GM12891 (cell line): ENCODE measurements at regions not wholly inside any gene's neighbourhood (a gene's known extent, or its start where the extent isn't known, plus 50 kb on each side); places are given as distances from the start of the nearest gene placed in this dataset.

Experiments used
- DNase-seq: peaks from one replicate; pipeline ENCODE4 v3.0.0; 2011; ENCODE audit warnings: low spot score; ENCODE audit not compliant: insufficient read length
- FAIRE-seq: peaks from 2 replicates; lab custom pipeline; 2011; peaks lifted over from hg19 to GRCh38; lab: Jason Lieb, UNC
- PAX5 ChIP-seq: IDR thresholded peaks from 2 replicates; pipeline ENCODE4 v1.6.1; 2011; ENCODE audit warnings: low read length, moderate library complexity, mild to moderate bottlenecking; ENCODE audit not compliant: insufficient read depth, severe bottlenecking
- POLR2A ChIP-seq: IDR thresholded peaks from 2 replicates; pipeline ENCODE4 v1.6.1; 2011; ENCODE audit warnings: low read depth, low read length, control low read depth
- POLR2AphosphoS5 ChIP-seq: IDR thresholded peaks from 2 replicates; pipeline ENCODE4 v1.6.1; 2011; ENCODE audit warnings: low read depth, low read length, control low read depth
- POU2F2 ChIP-seq: IDR thresholded peaks from 2 replicates; pipeline ENCODE4 v1.6.1; 2011; ENCODE audit warnings: low read depth, mild to moderate bottlenecking, control low read depth, low read length, moderate library complexity
- SPI1 ChIP-seq: IDR thresholded peaks from 2 replicates; pipeline ENCODE4 v1.6.1; 2011; ENCODE audit warnings: low read depth, low read length, control low read depth
- TAF1 ChIP-seq: IDR thresholded peaks from 2 replicates; pipeline ENCODE4 v1.6.1; 2011; ENCODE audit warnings: low read depth, low read length, control low read depth

GRCh38 chr9:107869111-107869510, 379.5 kb upstream of the KLF4 start:
- DNase-seq (no peak), FAIRE-seq (no peak)
- TF ChIP-seq POLR2AphosphoS5, result no peak
- no peak for TF ChIP-seq POLR2A
- TF ChIP-seq PAX5, result no peak
- TF ChIP-seq TAF1, result no peak
- no peak for TF ChIP-seq SPI1

- TF ChIP-seq TAF1 (no peak), POLR2A (no peak), SPI1 (no peak), POU2F2 (no peak), POLR2AphosphoS5 (no peak)
- DNase-seq, result no peak
- no peak for FAIRE-seq
Measured at GRCh38 chr9:107868186-107868585, 378.6 kb upstream of the KLF4 start.

GRCh38 chr9:107867738-107868137, 378.2 kb upstream of the KLF4 start:
- no peak for FAIRE-seq
- no peak for TF ChIP-seq TAF1
- no peak for TF ChIP-seq SPI1
- no peak for TF ChIP-seq POU2F2
- no peak for TF ChIP-seq POLR2A
- TF ChIP-seq POLR2AphosphoS5, result no peak
- no peak for TF ChIP-seq PAX5
- no peak for DNase-seq

- FAIRE-seq (no peak), DNase-seq (no peak)
- TF ChIP-seq SPI1 (no peak), PAX5 (no peak), POU2F2 (no peak), POLR2A (no peak), POLR2AphosphoS5 (no peak), TAF1 (no peak)
Measured at GRCh38 chr9:107866711-107867311, 377.2 kb upstream of the KLF4 start.

- no peak for FAIRE-seq
- TF ChIP-seq POLR2AphosphoS5, result no peak
- no peak for TF ChIP-seq POU2F2
- TF ChIP-seq POLR2A, result no peak
- TF ChIP-seq TAF1, result no peak
- no peak for TF ChIP-seq SPI1
- TF ChIP-seq PAX5, result no peak
- no peak for DNase-seq
Measured at GRCh38 chr9:107863396-107863795, 373.8 kb upstream of the KLF4 start.

- no peak for DNase-seq
- TF ChIP-seq POU2F2 (no peak), SPI1 (no peak), POLR2A (no peak), PAX5 (no peak), POLR2AphosphoS5 (no peak), TAF1 (no peak)
Measured at GRCh38 chr9:107862881-107863280, 373.3 kb upstream of the KLF4 start.

GRCh38 chr9:107862323-107862722, 372.8 kb upstream of the KLF4 start:
- FAIRE-seq (no peak), DNase-seq (no peak)
- TF ChIP-seq POLR2AphosphoS5 (no peak), POU2F2 (no peak), PAX5 (no peak), POLR2A (no peak), TAF1 (no peak), SPI1 (no peak)

More at GRCh38 chr9:107862881-107863280, 373.3 kb upstream of the KLF4 start:
- FAIRE-seq, result no peak

- no peak for FAIRE-seq
Measured at GRCh38 chr9:107861075-107861474, 371.5 kb upstream of the KLF4 start.

GRCh38 chr9:107858260-107858659, 368.7 kb upstream of the KLF4 start:
- no peak for FAIRE-seq
- TF ChIP-seq SPI1, result no peak
- TF ChIP-seq PAX5, result no peak
- no peak for TF ChIP-seq POLR2A
- TF ChIP-seq POLR2AphosphoS5, result no peak
- no peak for TF ChIP-seq POU2F2
- TF ChIP-seq TAF1, result no peak

More at GRCh38 chr9:107861075-107861474, 371.5 kb upstream of the KLF4 start:
- no peak for DNase-seq
- TF ChIP-seq TAF1 (no peak), PAX5 (no peak), POLR2AphosphoS5 (no peak), POLR2A (no peak), POU2F2 (no peak), SPI1 (no peak)

GRCh38 chr9:107856633-107857032, 367.1 kb upstream of the KLF4 start:
- DNase-seq (no peak), FAIRE-seq (no peak)
- TF ChIP-seq SPI1, result no peak
- TF ChIP-seq TAF1, result no peak
- no peak for TF ChIP-seq POLR2AphosphoS5
- no peak for TF ChIP-seq POU2F2
- TF ChIP-seq POLR2A, result no peak
- no peak for TF ChIP-seq PAX5

More at GRCh38 chr9:107858260-107858659, 368.7 kb upstream of the KLF4 start:
- DNase-seq, result no peak
